ENCODE measurements at regions not wholly inside any gene's neighbourhood (a gene's known extent, or its start where the extent isn't known, plus 50 kb on each side); places are given as distances from the start of the nearest gene placed in this dataset.

- H3K4me1 Mint-ChIP-seq = no peaks in the 10 kb centered on the region
- Histone ChIP-seq H4K8ac (replicated peaks; ENCODE audit: insufficient read length, low read depth, low read length) (no peak overlapping the region), H2BK15ac (ENCODE audit: low read depth, low read length) (no peak overlapping the region), H3K18ac (ENCODE audit: insufficient read length, low read depth, low read length) (no peak overlapping the region), H3K4me1 (ENCODE audit: insufficient read depth, low read length) (no peaks in the 10 kb centered on the region), H2BK5ac (ENCODE audit: insufficient read length, low read length) (no peak overlapping the region), H3K79me2 (ENCODE audit: insufficient read depth, low read length) (no peaks in the 10 kb centered on the region), H3K4ac (ENCODE audit: low read depth, low read length) (no peak overlapping the region), H3K23me2 (ENCODE audit: insufficient read length, low read depth, low read length, poor library complexity, severe bottlenecking) (no peaks in the 10 kb centered on the region), H4K20me1 (ENCODE audit: control insufficient read depth, insufficient read depth, insufficient read length) (no peaks in the 10 kb centered on the region), H3K27ac (ENCODE audit: insufficient read length, low read depth, low read length) (no peak overlapping the region), H3K79me1 (ENCODE audit: insufficient read depth, low read depth, low read length, poor library complexity, severe bottlenecking) (no peaks in the 10 kb centered on the region), H3K27me3 (ENCODE audit: insufficient read depth, low read length) (no peaks in the 10 kb centered on the region), H2AK5ac (ENCODE audit: insufficient read length, low read length) (no peak overlapping the region), H3K23ac (ENCODE audit: insufficient read length, low read depth, low read length) (no peak overlapping the region), H2BK12ac (ENCODE audit: insufficient read length, low read depth, low read length) (no peak overlapping the region), H3K4me2 (ENCODE audit: insufficient read depth, insufficient read length, low read length) (no peak overlapping the region), H2BK20ac (ENCODE audit: low read depth, low read length, poor library complexity, severe bottlenecking) (no peak overlapping the region), H3K56ac (ENCODE audit: insufficient read length, low read depth, low read length) (no peak overlapping the region), H3K9ac (ENCODE audit: extremely low read depth, insufficient read length, low read length) (no peak overlapping the region), H4K91ac (ENCODE audit: insufficient read length, low read depth, low read length) (no peak overlapping the region), H2AFZ (ENCODE audit: low read length) (no peak overlapping the region), H3K9me3 (ENCODE audit: control insufficient read depth, low read depth, low read length) (no peaks in the 10 kb centered on the region), H2BK120ac (ENCODE audit: low read depth, low read length, poor library complexity, severe bottlenecking) (no peak overlapping the region), H4K5ac (ENCODE audit: insufficient read length, low read depth, low read length) (no peak overlapping the region), H3T11ph (ENCODE audit: low read length) (no peak overlapping the region), H3K14ac (ENCODE audit: insufficient read depth, low read length) (no peak overlapping the region)
- no peaks in the 10 kb centered on the region for H3K36me3 Mint-ChIP-seq (ENCODE audit: insufficient read depth in 1 of 3, low read depth in 3 of 3)
- no peaks in the 10 kb centered on the region for H3K27me3 Mint-ChIP-seq (ENCODE audit: low read depth)
- TF ChIP-seq, protein P1, sequence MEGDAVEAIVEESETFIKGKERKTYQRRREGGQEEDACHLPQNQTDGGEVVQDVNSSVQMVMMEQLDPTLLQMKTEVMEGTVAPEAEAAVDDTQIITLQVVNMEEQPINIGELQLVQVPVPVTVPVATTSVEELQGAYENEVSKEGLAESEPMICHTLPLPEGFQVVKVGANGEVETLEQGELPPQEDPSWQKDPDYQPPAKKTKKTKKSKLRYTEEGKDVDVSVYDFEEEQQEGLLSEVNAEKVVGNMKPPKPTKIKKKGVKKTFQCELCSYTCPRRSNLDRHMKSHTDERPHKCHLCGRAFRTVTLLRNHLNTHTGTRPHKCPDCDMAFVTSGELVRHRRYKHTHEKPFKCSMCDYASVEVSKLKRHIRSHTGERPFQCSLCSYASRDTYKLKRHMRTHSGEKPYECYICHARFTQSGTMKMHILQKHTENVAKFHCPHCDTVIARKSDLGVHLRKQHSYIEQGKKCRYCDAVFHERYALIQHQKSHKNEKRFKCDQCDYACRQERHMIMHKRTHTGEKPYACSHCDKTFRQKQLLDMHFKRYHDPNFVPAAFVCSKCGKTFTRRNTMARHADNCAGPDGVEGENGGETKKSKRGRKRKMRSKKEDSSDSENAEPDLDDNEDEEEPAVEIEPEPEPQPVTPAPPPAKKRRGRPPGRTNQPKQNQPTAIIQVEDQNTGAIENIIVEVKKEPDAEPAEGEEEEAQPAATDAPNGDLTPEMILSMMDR (conservative IDR thresholded peaks at IDR 0.05) = no peak
- no CpG with 5 or more reads among the region's 6 CpGs for WGBS (ENCODE audit: extremely low coverage, insufficient read length, low lambda C conversion rate)
- no peak for DNase-seq
- no peak overlapping the region for H3K4me3 Mint-ChIP-seq
- H3K27ac Mint-ChIP-seq = no peak overlapping the region; a peak in 2 of 7 replicates
- H3K9me3 Mint-ChIP-seq = no peaks in the 10 kb centered on the region
Observed at GRCh38 chr13:109288151-109288709, 498.2 kb downstream of the IRS2 start.

All from H9 (cell line).